H1 (cell line): ENCODE measurements at regions not wholly inside any gene's neighbourhood (a gene's known extent, or its start where the extent isn't known, plus 50 kb on each side); places are given as distances from the start of the nearest gene placed in this dataset.

Source experiments
- CTCF ChIA-PET: fragments of 300-600 bp; sonication (Branson Sonifier 250); formaldehyde crosslinking; loops from one replicate; lab custom pipeline; 2021; ENCODE audit not compliant: partially characterized antibody; lab: Charles Lee
- POLR2A ChIA-PET: fragments of 300-600 bp; sonication (Branson Sonifier 250); formaldehyde crosslinking; loops from one replicate; lab custom pipeline; 2021; ENCODE audit warnings: inconsistent platforms; ENCODE audit not compliant: partially characterized antibody; lab: Charles Lee
- DNase-seq, 2 experiments: peaks; one replicate each; pipeline versions ENCODE4 v3.0.0 to v3.0.0-alpha.2; 2010 to 2022; ENCODE audit warnings: low spot score in 2 of 2, low read depth in 1 of 2, mixed read lengths in 1 of 2
- FAIRE-seq: peaks from 2 replicates; lab custom pipeline; 2011; peaks lifted over from hg19 to GRCh38; lab: Jason Lieb, UNC
- H2AFZ ChIP-seq: 2 replicates; pipeline ENCODE4 v1.8.1; 2012; ENCODE audit warnings: low read length, inconsistent platforms
- H2AK5ac ChIP-seq: 2 replicates; pipeline ENCODE4 v1.6.1; 2013; ENCODE audit warnings: low read depth, low read length
- H2BK120ac ChIP-seq: replicated peaks from 2 replicates; pipeline ENCODE3; 2013; ENCODE audit warnings: low read depth, low read length, inconsistent platforms
- H2BK12ac ChIP-seq: 2 replicates; pipeline ENCODE4 v1.6.1; 2013; ENCODE audit warnings: low read depth, low read length
- H2BK15ac ChIP-seq: 2 replicates; pipeline ENCODE4 v1.6.1; 2013; ENCODE audit warnings: low read length
- H2BK20ac ChIP-seq: 2 replicates; pipeline ENCODE4 v1.6.1; 2013; ENCODE audit warnings: low read length
- H2BK5ac ChIP-seq: 2 replicates; pipeline ENCODE4 v1.6.1; 2013; ENCODE audit warnings: low read depth, low read length
- H3K14ac ChIP-seq: 2 replicates; pipeline ENCODE4 v1.6.1; 2013; ENCODE audit warnings: inconsistent platforms; ENCODE audit not compliant: insufficient read length
- H3K18ac ChIP-seq: 2 replicates; pipeline ENCODE4 v1.6.1; 2013; ENCODE audit warnings: low read length; ENCODE audit errors: extremely low read depth
- H3K23ac ChIP-seq: 2 replicates; pipeline ENCODE4 v1.6.1; 2013; ENCODE audit warnings: inconsistent platforms; ENCODE audit not compliant: insufficient read length
- H3K23me2 ChIP-seq: 2 replicates; pipeline ENCODE4 v1.6.1; 2013; ENCODE audit warnings: low read depth, low read length
- H3K27ac ChIP-seq: 2 replicates; pipeline ENCODE4 v1.6.1; 2011; ENCODE audit warnings: low read depth, low read length, inconsistent platforms
- H3K27me3 ChIP-seq, 4 experiments: replicated peaks in 1 of 4; 1 replicate in 1 of 4; 2 replicates in 3 of 4; pipeline versions ENCODE4 v1.6.1 to v1.8.1; 2011 to 2013; ENCODE audit warnings: low read length in 3 of 4, mild to moderate bottlenecking in 3 of 4, inconsistent platforms in 2 of 4, mixed read lengths in 2 of 4, moderate library complexity in 1 of 4; ENCODE audit not compliant: control insufficient read depth in 3 of 4, insufficient read depth in 3 of 4; ENCODE audit errors: extremely low read depth in 1 of 4
- H3K36me3 ChIP-seq, 4 experiments: 2 replicates each; pipeline versions ENCODE4 v1.6.1 to v1.8.1; 2011 to 2013; ENCODE audit warnings: mild to moderate bottlenecking in 4 of 4, low read length in 3 of 4, moderate library complexity in 2 of 4, control low read depth in 1 of 4, inconsistent platforms in 1 of 4; ENCODE audit not compliant: insufficient read depth in 4 of 4, control insufficient read depth in 2 of 4
- H3K4ac ChIP-seq: replicated peaks from 2 replicates; pipeline ENCODE3; 2013; ENCODE audit warnings: low read length, low read depth, mixed read lengths, inconsistent platforms; ENCODE audit not compliant: insufficient read length
- H3K4me1 ChIP-seq, 4 experiments: replicated peaks in 1 of 4; 1 replicate in 1 of 4; 2 replicates in 3 of 4; pipeline versions ENCODE4 v1.6.1 to v1.8.1; 2011 to 2013; ENCODE audit warnings: low read length in 3 of 4, inconsistent platforms in 2 of 4, mixed read lengths in 1 of 4; ENCODE audit not compliant: insufficient read depth in 4 of 4, control insufficient read depth in 3 of 4
- H3K4me2 ChIP-seq, 2 experiments: 2 replicates each; pipeline versions ENCODE4 v1.6.1 to v1.8.1; 2011 to 2013; ENCODE audit warnings: low read depth in 2 of 2, low read length in 2 of 2, control low read depth in 1 of 2, inconsistent platforms in 1 of 2, mild to moderate bottlenecking in 1 of 2; ENCODE audit not compliant: insufficient read depth in 1 of 2
- H3K4me3 ChIP-seq, 4 experiments: fragments of 200-600, 300-600 bp in 1 of 4; sonication (generic), shearing (Covaris generic), sonication (Bioruptor Twin) in 1 of 4; 2 replicates each; pipeline versions ENCODE4 v1.5.1 to v1.8.1; 2011 to 2016; ENCODE audit warnings: low read length in 4 of 4, low read depth in 3 of 4, control low read depth in 2 of 4, inconsistent platforms in 2 of 4, mild to moderate bottlenecking in 2 of 4, mixed read lengths in 1 of 4, moderate library complexity in 1 of 4; ENCODE audit not compliant: insufficient read depth in 2 of 4; ENCODE audit errors: extremely low read depth in 1 of 4
- H3K56ac ChIP-seq: replicated peaks from 2 replicates; pipeline ENCODE3; 2013; ENCODE audit warnings: low read depth, mild to moderate bottlenecking, mixed read lengths, low read length, inconsistent platforms; ENCODE audit not compliant: insufficient read length
- H3K79me1 ChIP-seq: 2 replicates; pipeline ENCODE4 v1.6.1; 2013; ENCODE audit warnings: low read depth, low read length, control low read depth
- H3K79me2 ChIP-seq, 2 experiments: 2 replicates each; pipeline versions ENCODE4 v1.6.1 to v1.8.1; 2012 to 2013; ENCODE audit warnings: low read length in 2 of 2, mild to moderate bottlenecking in 2 of 2, inconsistent platforms in 1 of 2; ENCODE audit not compliant: insufficient read depth in 2 of 2, control insufficient read depth in 1 of 2
- H3K9ac ChIP-seq, 4 experiments: replicated peaks in 1 of 4; 1 replicate in 1 of 4; 2 replicates in 3 of 4; pipeline versions ENCODE4 v1.6.1 to v1.8.1; 2011 to 2013; ENCODE audit warnings: low read depth in 3 of 4, low read length in 3 of 4, control low read depth in 2 of 4, mild to moderate bottlenecking in 2 of 4, moderate library complexity in 2 of 4, inconsistent platforms in 1 of 4; ENCODE audit errors: extremely low read depth in 1 of 4
- H3K9me3 ChIP-seq, 2 experiments: 2 replicates each; pipeline versions ENCODE4 v1.6.1 to v1.8.1; 2012 to 2013; ENCODE audit warnings: mild to moderate bottlenecking in 2 of 2, moderate library complexity in 2 of 2, control low read depth in 1 of 2, inconsistent platforms in 1 of 2, low read depth in 1 of 2, low read length in 1 of 2, mixed read lengths in 1 of 2; ENCODE audit not compliant: insufficient read depth in 2 of 2
- H4K20me1 ChIP-seq, 2 experiments: replicated peaks in 1 of 2; 2 replicates each; pipeline versions ENCODE3 to v1.8.1; 2011 to 2013; ENCODE audit warnings: inconsistent platforms in 2 of 2, low read length in 2 of 2, mild to moderate bottlenecking in 1 of 2; ENCODE audit not compliant: insufficient read depth in 2 of 2, control insufficient read depth in 1 of 2
- H4K5ac ChIP-seq: 2 replicates; pipeline ENCODE4 v1.6.1; 2013; ENCODE audit warnings: low read length, low read depth, mixed read lengths, inconsistent platforms; ENCODE audit not compliant: insufficient read length
- H4K8ac ChIP-seq: 2 replicates; pipeline ENCODE4 v1.8.0; 2013; ENCODE audit warnings: mild to moderate bottlenecking, moderate library complexity, low read length, inconsistent platforms; ENCODE audit not compliant: insufficient read depth; ENCODE audit errors: extremely low read depth
- H4K91ac ChIP-seq: replicated peaks from 2 replicates; pipeline ENCODE3; 2013; ENCODE audit warnings: low read length, mixed read lengths, inconsistent platforms; ENCODE audit not compliant: insufficient read length
- BACH1 ChIP-seq: IDR thresholded peaks from 2 replicates; pipeline ENCODE4 v1.6.1; 2012; ENCODE audit warnings: low read length, improper control_type of control experiment
- BCL11A ChIP-seq, 2 experiments: IDR thresholded peaks; one replicate each; pipeline ENCODE4 v1.6.1; 2011; ENCODE audit warnings: low read depth in 2 of 2, low read length in 2 of 2, mild to moderate bottlenecking in 2 of 2
- BRCA1 ChIP-seq: IDR thresholded peaks from 2 replicates; pipeline ENCODE4 v1.6.1; 2012; ENCODE audit warnings: low read depth, low read length, improper control_type of control experiment
- CBX5 ChIP-seq: fragments of 300-800, 300-1000 bp; sonication (generic); IDR thresholded peaks from 2 replicates; pipeline ENCODE4 v1.7.1; 2016; ENCODE audit warnings: antibody characterized with exemption, low read length, low read depth
- CREB1 ChIP-seq: IDR thresholded peaks from 2 replicates; pipeline ENCODE4 v1.6.1; 2012; ENCODE audit warnings: inconsistent platforms
- JUND ChIP-seq: IDR thresholded peaks from 2 replicates; pipeline ENCODE4 v1.6.1; 2011; ENCODE audit warnings: mild to moderate bottlenecking, improper control_type of control experiment, low read length
- KDM1A ChIP-seq: fragments of 200-600, 300-600 bp; sonication (generic); IDR thresholded peaks from 2 replicates; pipeline ENCODE4 v1.7.1; 2016; ENCODE audit warnings: mild to moderate bottlenecking, low read length, borderline replicate concordance
- POLR2A ChIP-seq, 2 experiments: IDR thresholded peaks; 1 replicate in 1 of 2; 2 replicates in 1 of 2; pipeline ENCODE4 v1.6.1; 2011; ENCODE audit warnings: low read depth in 2 of 2, low read length in 2 of 2, mild to moderate bottlenecking in 2 of 2; ENCODE audit errors: control extremely low read depth in 1 of 2
- RFX5 ChIP-seq: IDR thresholded peaks from 2 replicates; pipeline ENCODE4 v1.6.1; 2011; ENCODE audit warnings: low read depth, low read length, improper control_type of control experiment, borderline replicate concordance
- RNF2 ChIP-seq: fragments of 200-900, 300-1000 bp; sonication (generic); IDR thresholded peaks from 2 replicates; pipeline ENCODE4 v1.7.1; 2016; ENCODE audit warnings: borderline replicate concordance, low read depth, mild to moderate bottlenecking, antibody characterized with exemption, low read length; ENCODE audit not compliant: poor library complexity, severe bottlenecking; ENCODE audit errors: missing control alignments
- RXRA ChIP-seq: IDR thresholded peaks from 2 replicates; pipeline ENCODE4 v1.6.1; 2011; ENCODE audit warnings: low read depth, mild to moderate bottlenecking, low read length, moderate library complexity; ENCODE audit not compliant: insufficient read depth
- SP2 ChIP-seq: IDR thresholded peaks from 2 replicates; pipeline ENCODE4 v1.6.1; 2012; ENCODE audit warnings: mild to moderate bottlenecking, low read length, inconsistent platforms
- TAF1 ChIP-seq: IDR thresholded peaks from 2 replicates; pipeline ENCODE4 v1.6.1; 2011; ENCODE audit warnings: mild to moderate bottlenecking, low read depth, low read length
- YY1 ChIP-seq: IDR thresholded peaks from 2 replicates; pipeline ENCODE4 v1.6.1; 2011; ENCODE audit warnings: low read depth, mild to moderate bottlenecking, low read length
- WGBS, 2 experiments: shearing (Covaris generic) in 1 of 2; methylation state at CpG; one replicate each; pipeline versions ENCODE4 v1.1.6 to v1.1.7; 2013 to 2015; ENCODE audit warnings: low lambda C conversion rate in 2 of 2, mixed read lengths in 2 of 2, inconsistent platforms in 1 of 2, low coverage in 1 of 2, missing lambda C conversion rate in 1 of 2; ENCODE audit not compliant: insufficient replicate concordance in 2 of 2, insufficient coverage in 1 of 2, insufficient read length in 1 of 2; ENCODE audit errors: extremely low coverage in 1 of 2, missing lambda C conversion rate in 1 of 2; 5-methylcytosine and 5-hydroxymethylcytosine counted together
- TF ChIP-seq, protein P1 (sequence below): IDR thresholded peaks from 2 replicates; pipeline ENCODE4 v1.6.1; 2012; ENCODE audit warnings: inconsistent platforms

DNA sequence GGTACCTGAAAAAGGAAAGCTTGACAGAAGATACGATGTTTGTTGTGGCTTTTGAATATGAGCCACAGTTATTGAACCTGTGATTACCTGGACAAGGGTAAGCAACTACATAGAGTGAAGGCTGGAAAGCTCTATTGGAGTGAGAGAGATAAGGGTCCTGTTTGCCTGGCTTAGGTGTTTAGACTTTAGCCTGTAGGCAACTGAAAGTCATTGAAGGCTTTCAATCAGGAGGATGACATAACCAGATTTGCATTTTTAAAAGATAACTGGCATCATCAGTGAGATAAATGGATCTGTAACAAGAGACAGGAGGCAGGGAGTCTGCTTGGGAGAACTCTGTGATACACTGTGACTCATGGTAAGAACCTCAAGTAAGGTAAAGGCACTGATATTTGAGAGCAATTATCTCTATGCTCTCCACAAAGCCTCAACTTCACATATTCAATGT, 128.9 kb upstream of the SOX5 start:
- peaks cover 0 to 2% (median 0%) of the 10 kb centered on the region in 4 experiments; a peak in 1 of 7 replicates for H3K4me1 ChIP-seq
- H3K9me3 ChIP-seq = no peaks in the 10 kb centered on the region
- no peak overlapping the region for H4K91ac ChIP-seq
- H2BK20ac ChIP-seq = no peak overlapping the region
- no peak overlapping the region for H2BK120ac ChIP-seq
- no peaks in the 10 kb centered on the region for H3K23me2 ChIP-seq
- H3K27me3 ChIP-seq = no peaks in the 10 kb centered on the region
- no peak overlapping the region for H2BK5ac ChIP-seq
- no peak overlapping the region for H2BK12ac ChIP-seq
- H3K27ac ChIP-seq = no peak overlapping the region
- no peak overlapping the region for H2AK5ac ChIP-seq
- FAIRE-seq (peak; percentile 24), DNase-seq (no peak)
- no peaks in the 10 kb centered on the region for H4K20me1 ChIP-seq
- no peak overlapping the region for H3K14ac ChIP-seq
- no peak overlapping the region for H3K56ac ChIP-seq
- no peak overlapping the region for H4K5ac ChIP-seq
- H3K23ac ChIP-seq = no peak overlapping the region
- H3K4me3 ChIP-seq = no peak overlapping the region
- H3K18ac ChIP-seq = no peak overlapping the region
- H3K9ac ChIP-seq = no peak overlapping the region
- no peak overlapping the region for H2AFZ ChIP-seq
- no peak overlapping the region for H2BK15ac ChIP-seq
- no peaks in the 10 kb centered on the region for H3K36me3 ChIP-seq
- H3K4me2 ChIP-seq = no peak overlapping the region
- H3K79me2 ChIP-seq = no peaks in the 10 kb centered on the region
- no peaks in the 10 kb centered on the region for H3K79me1 ChIP-seq
- no peak overlapping the region for H3K4ac ChIP-seq
- H4K8ac ChIP-seq = no peak overlapping the region
- ChIA-PET POLR2A (no interaction called here), CTCF (interaction anchor here (0.8 kb wide), 1 partner anchor 700 kb away, joined by 3 read pairs; no protein-coding TSS in a partner anchor)
- WGBS, 2 experiments = 100% methylated on average over 1 of the region's 1 CpG; no CpG with 5 or more reads in 1 of the 2 experiments
- TF ChIP-seq BACH1 (no peak), SP2 (no peak), POLR2A (IDR thresholded peaks at IDR 0.05; ENCODE audit: control extremely low read depth in 1 of 2, low read depth in 2 of 2, low read length in 2 of 2) (no peak), CREB1 (no peak), RFX5 (no peak), RNF2 (no peak), JUND (no peak), CBX5 (no peak), BCL11A (IDR thresholded peaks at IDR 0.05; ENCODE audit: low read depth in 2 of 2, low read length in 2 of 2) (no peak), YY1 (no peak), BRCA1 (no peak), RXRA (no peak), KDM1A (no peak), TAF1 (no peak)
- TF ChIP-seq, protein P1, sequence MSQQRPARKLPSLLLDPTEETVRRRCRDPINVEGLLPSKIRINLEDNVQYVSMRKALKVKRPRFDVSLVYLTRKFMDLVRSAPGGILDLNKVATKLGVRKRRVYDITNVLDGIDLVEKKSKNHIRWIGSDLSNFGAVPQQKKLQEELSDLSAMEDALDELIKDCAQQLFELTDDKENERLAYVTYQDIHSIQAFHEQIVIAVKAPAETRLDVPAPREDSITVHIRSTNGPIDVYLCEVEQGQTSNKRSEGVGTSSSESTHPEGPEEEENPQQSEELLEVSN = no peak
